Astrocyte of the spinal cord (primary cell): ENCODE measurements at regions not wholly inside any gene's neighbourhood (a gene's known extent, or its start where the extent isn't known, plus 50 kb on each side); places are given as distances from the start of the nearest gene placed in this dataset.

Experiments
- DNase-seq: peaks from one replicate; pipeline ENCODE4 v3.0.0; 2011; ENCODE audit warnings: low read depth, low spot score
- H3K4me3 ChIP-seq: 2 replicates; pipeline ENCODE4 v1.5.1; 2011; ENCODE audit warnings: low read depth, mild to moderate bottlenecking, low read length, moderate library complexity
- CTCF ChIP-seq: IDR thresholded peaks from 2 replicates; pipeline ENCODE4 v1.5.1; 2012; ENCODE audit warnings: low read depth, mild to moderate bottlenecking, low read length, inconsistent platforms
- in situ Hi-C: cut with HindIII; loops from 2 replicates; pipeline ENCODE4 v1.10.0; 2017; ENCODE audit warnings: low sequenced_read_pairs

- no peak overlapping the region for H3K4me3 ChIP-seq
- TF ChIP-seq CTCF, result no peak
- DNase-seq, result no peak
- in situ Hi-C loops, result no loop called here
Measured at GRCh38 chr3:186432944-186433732, 71.1 kb upstream of the DGKG start.

- TF ChIP-seq CTCF, result no peak
- in situ Hi-C loops, result no loop called here
- H3K4me3 ChIP-seq, result no peak overlapping the region
- DNase-seq, result no peak
Measured at GRCh38 chr3:186432189-186432588, 70.2 kb upstream of the DGKG start.

DNA sequence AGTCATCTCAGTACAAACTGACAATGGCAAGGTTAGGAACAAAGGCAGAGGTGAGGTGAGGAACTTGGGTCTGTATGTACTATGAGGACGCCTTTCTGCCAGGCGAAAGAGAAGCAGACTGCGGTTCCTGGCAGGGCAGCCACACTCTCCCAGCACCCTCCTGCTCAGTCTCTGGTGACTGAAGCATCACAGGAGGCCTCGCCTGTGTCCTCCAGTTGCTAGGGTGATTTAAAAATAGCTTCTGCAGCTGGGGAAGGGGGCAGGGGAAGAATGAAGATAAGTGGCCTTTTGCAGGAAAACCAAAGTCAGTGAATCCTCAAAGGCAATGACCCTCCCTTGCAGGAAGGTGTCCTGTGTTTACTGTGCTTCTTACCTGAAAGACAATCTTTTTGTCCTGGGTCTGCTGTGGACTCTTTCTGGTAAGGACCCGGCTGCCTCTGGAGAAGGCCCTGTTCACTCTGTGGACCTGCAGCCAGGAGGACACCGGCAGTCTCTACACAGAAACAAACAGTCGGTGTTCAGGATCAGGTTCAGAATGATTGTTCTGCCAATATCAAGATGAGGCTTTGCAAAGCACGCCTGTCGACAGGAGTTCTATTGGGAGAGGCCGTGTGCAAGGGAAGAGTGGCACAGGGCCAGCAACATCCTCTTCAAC lies 65.7 kb upstream of the DGKG start:
- no peak overlapping the region for H3K4me3 ChIP-seq
- peak; percentile 30 for DNase-seq
- in situ Hi-C loops, result no loop called here
- no peak for TF ChIP-seq CTCF

DNA sequence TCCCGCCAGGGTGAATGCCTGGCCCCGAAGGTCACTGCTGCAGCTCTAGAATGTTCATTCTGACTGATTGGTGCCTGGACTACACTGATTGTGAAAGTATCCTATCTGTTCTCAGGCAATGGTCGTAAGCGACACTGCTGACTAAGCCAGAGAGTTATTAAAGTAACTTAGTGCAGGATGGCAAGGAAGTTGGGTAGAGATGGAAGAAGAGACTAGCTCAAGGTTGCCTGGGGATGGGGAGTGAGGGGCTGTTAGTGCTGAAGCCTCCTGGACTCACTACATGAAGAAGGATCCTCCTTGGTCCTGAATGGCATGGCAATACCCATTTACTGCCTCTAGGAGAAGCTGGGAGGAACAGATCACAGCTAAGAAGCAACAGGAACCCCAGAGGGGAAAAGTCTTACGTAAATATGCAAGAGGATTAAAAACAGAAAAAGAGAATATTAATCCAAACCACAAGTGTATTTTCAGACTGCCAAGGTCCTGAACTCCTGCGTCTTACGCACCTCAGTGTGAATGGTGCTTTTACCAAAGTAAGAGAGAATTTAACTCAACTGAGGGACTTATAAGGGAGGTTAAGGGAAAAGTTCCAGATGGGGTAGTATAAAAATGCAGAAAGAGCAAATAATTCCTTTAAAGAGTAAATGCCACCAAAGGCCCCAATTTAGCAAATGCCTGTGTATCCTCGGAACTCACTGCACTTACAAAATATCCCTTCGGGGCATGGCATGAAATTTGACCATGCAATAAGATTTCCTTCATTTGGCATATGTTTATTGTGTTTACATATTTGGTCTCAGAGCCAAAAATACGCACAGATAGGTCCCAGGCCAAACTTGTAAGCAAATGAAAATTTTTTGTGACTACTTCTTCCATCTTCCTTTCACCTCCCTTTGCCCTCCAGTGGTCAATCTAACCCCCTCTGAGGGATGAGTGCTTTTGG lies 64.0 kb upstream of the DGKG start:
- TF ChIP-seq CTCF, result peak; percentile 46
- in situ Hi-C loops, result no loop called here
- peak; percentile 58 for DNase-seq
- no peak overlapping the region for H3K4me3 ChIP-seq

DNA sequence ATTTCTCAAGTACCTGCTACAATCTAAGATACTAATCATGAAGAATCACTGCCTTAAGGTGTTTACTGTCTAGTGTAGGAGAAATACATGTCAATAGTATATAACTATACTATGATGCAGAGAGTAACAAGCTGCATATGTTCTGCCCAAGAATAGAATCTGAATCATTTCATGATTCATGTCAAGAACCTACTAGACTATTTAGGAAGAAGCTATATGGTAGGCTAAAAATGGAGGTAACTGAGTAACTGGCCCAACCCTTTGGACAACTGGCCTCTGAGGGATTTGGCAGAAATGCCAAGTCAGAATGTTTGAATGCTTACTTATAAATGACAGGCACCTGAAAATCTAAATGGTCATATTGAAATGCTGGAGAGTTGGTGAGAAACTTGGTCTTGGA lies 59.9 kb upstream of the DGKG start:
- in situ Hi-C loops, result no loop called here
- TF ChIP-seq CTCF, result no peak
- no peak for DNase-seq
- H3K4me3 ChIP-seq, result no peak overlapping the region

GRCh38 chr3:186418671-186419145 lies 56.7 kb upstream of the DGKG start:
- in situ Hi-C loops, result no loop called here
- TF ChIP-seq CTCF, result no peak
- no peak overlapping the region for H3K4me3 ChIP-seq

More at GRCh38 chr3:186418671-186419145, 56.7 kb upstream of the DGKG start:
- no peak for DNase-seq
